ENCODE measurements at regions not wholly inside any gene's neighbourhood (a gene's known extent, or its start where the extent isn't known, plus 50 kb on each side); places are given as distances from the start of the nearest gene placed in this dataset.

- DNase-seq: no peak
These were observed 73.9 kb downstream of the TEX29 start for GRCh38 chr13:111394211-111394922.

- no peak for DNase-seq
These were observed 75.3 kb downstream of the TEX29 start for GRCh38 chr13:111395511-111396393.

GRCh38 chr13:111396457-111396856 is 76.0 kb downstream of the TEX29 start:
- no peak for DNase-seq

DNA sequence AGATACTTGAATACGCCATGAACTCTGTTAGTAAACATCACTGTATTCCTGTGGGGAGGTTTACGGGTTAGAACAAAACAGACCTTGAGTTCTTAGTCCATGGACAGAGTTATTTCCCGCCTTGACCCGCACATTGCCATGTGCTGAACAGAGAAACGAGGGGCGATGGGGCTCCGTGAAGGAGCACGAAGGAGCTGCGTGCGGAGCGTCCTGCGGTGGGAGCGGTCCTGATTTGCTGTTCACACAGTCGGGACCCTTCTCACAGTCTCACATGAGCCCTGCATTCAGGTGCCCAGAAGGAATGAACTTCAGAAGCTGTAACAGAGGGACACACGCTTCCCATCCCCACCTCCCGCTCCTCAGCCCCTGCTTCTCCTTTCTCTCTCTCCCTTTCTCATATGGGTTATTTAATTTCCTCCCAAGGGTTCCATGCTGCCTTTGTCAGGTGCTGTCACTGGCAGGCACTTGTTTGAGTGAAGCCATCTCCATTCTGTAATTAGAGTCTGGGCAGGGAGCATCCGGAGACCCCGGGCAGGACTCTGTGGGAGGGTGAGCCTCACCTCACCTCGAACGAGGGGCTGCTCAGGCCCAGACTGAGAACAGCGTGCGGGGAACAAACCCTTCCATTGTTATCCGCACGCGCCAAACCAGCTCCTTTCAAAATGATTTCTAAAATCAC is 76.9 kb downstream of the TEX29 start:
- no peak for DNase-seq

GRCh38 chr13:111398196-111398595 is 77.8 kb downstream of the TEX29 start:
- no peak for DNase-seq

DNA sequence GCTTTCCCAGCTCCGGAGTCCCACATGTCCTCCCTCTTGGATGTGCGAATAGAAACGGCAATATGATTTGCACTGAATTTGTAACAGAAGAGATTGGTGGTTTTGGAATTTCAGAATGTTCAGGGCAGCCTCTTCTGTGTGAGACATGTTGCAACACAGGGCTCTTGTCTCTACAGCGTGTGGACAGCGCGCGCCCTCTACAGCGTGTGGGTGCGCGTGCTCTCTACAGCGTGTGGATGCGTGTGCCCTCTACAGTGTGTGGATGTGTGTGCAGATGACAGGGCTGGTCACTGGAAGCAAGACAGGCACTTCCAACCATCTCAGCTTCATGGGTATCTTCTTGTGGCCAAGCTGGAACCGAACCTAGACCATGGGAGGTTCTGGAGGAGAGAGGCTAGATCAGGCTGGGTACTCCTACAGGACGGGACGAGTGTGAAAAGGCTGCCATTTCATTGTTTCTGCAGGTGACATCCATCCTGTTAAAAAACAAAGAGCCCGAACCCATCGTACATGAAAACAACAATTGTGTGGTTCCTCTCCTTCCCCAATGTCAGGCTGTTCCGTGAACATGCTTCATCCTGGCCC is 78.4 kb downstream of the TEX29 start:
- no peak for DNase-seq

- DNase-seq: no peak
These were observed 78.9 kb downstream of the TEX29 start for GRCh38 chr13:111399334-111399733.

GRCh38 chr13:111399776-111400538 is 79.5 kb downstream of the TEX29 start:
- no peak for DNase-seq

- DNase-seq: no peak
These were observed 80.7 kb downstream of the TEX29 start for GRCh38 chr13:111401151-111401550.

DNA sequence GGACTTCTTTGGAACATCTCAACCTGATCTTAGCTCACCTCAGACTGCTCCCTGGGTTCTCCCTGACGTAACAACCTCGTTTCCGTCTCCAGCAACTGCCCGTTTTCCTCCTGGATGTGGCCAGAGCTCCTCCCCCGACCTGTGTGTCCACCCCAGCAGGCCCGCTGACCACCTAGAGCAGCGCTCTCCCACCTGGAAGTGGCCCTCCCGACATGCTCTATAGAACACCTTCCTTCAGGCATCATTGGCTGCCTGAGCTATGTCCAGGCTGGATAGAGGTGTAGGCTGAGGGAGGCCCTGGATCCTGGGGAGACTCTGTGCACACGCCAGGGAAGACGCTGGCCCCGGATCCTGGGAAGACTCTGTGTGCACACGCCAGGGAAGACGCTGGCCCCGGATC is 81.3 kb downstream of the TEX29 start:
- DNase-seq: no peak

DNA sequence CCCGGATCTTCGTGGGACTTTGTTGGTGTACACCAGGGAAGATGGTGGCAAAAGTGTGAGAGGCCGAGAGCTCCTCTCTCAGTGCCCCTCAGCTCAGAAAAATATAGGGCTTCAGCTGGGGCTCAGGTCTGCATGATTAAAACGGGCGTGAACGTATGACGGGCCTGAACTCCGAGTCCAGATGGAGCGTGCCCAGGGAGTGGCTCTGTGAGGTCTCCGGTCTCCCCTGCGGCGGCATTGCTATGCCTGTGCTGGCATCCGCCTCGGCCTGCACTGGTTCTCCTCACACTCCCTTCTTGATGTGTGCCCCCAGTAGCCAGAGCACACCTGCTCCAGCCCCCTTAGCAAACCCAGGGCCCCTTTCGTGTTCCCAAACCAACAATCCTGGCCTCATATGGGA is 82.0 kb downstream of the TEX29 start:
- DNase-seq: no peak

GRCh38 chr13:111403266-111403665 is 82.8 kb downstream of the TEX29 start:
- DNase-seq: no peak

DNA sequence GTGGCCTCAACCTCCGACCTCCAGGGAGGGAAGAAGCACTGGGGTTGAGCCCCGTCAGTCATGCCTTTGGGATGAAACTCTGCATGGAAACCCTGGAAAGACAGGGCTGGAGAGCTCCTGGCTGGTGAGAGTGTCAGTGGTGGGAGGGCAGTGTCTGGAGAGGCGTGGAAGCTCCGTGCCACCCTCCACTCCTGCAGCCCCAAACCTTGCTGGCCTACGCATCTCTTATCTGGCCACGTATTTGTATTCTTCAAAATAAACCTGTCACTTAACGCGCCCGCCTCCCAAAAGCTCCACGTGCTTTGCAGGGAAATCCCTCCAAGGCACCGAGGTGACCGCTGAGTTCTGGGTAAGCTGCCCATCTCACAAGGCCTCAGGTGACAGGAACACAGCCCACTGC is 84.3 kb downstream of the TEX29 start:
- DNase-seq: no peak

DNA sequence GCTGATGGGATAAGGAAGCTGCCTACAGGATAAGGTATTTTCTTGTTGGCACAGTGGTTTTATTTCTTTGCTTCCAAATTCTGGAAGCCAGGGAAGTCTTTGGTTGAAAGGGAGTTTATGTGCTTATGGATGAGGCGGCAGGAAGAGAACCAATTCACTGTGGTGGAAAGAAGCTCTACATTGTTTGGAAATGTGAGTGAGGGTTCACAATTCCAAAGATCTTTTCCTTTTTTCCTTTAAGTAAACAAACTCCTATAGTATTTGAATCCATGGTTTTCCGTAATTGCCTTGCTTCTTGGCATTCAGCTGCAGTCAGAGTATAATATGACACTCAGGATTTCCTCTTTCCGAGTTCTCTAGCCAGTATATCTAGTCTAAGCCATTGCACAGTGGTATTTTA is 86.2 kb downstream of the TEX29 start:
- no peak for DNase-seq

DNA sequence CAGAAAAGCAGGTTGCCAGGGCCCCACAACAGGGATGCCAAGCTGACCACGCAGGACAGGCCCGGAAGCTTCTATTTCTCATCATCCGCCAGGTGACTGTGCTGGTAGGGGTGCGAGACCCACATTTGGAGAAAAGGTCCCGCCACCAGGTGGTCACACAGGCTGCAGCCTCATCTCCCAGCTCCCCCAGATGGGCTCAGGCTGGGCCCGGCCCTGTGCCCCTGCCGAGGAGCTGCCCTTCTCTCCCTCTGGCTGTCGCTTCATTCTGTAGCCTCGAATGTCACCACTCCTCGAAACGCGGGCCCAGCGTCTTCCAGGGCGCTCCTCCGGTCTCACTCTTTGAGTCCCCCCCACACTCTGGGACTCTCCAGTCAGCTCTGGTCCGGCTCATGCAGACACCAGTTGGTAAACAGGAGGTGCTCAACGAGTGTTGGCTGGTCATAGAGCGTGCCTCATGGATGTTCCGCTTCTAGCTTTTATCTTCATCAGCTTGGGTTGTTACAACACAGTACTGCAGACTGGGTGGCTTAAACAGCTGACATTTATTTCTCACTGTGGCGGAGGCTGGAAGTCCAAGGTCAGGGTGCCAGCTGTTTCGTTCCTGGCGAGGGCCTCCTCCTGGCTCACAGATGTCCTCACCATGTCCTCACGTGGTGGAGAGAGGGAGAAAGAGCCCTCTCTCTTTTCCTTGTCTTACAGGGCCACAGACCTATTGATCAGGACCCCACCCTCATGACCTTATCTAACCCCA is 87.1 kb downstream of the TEX29 start:
- DNase-seq: no peak

- DNase-seq: no peak
These were observed 89.0 kb downstream of the TEX29 start for GRCh38 chr13:111409413-111409812.

DNA sequence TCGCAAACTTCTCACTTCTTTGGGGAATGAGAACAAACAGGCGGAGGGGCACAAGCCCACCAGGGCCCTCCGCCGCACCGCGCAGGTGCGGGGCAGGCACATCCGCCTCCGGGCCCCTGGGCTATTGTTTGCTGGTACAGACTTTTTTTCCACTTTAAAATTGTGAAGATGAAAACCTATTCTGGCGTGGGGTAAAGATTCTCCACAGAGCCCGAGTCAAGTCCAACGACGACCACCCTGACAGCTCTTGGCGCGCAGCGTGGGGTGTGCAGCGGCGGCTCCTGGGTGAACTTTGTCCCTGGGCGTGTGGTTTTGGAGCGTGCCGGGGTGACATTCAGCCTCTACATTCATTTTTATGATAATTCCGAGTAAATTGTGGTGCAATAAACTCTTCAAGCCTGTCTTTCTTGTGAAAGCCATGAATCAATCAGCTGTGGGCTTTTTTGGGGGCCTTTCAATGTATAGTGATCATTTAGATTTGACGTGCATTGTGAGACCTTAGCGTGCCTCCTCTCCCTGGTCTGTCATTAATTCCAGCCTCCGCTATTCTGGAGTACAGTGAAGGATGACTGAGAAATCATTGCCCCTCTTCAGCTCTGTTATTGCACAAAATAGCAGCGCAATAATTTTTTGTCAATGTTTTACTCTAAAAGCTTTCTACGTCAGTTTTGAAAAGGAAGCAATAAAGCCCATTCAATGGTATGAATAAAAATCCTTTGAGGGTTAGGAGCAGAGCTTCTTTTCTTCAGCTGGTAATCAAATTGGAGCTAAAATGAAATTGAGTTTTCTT is 90.0 kb downstream of the TEX29 start:
- no peak for DNase-seq

- DNase-seq: no peak
These were observed 90.9 kb downstream of the TEX29 start for GRCh38 chr13:111411151-111411858.

GRCh38 chr13:111411919-111412650 is 91.6 kb downstream of the TEX29 start:
- DNase-seq: no peak
